B cell (primary cell): ENCODE measurements at regions not wholly inside any gene's neighbourhood (a gene's known extent, or its start where the extent isn't known, plus 50 kb on each side); places are given as distances from the start of the nearest gene placed in this dataset.

Experiments
- CTCF ChIP-seq: fragments of 200-600 bp; IDR thresholded peaks from one replicate; pipeline ENCODE4 v1.8.0; 2022; ENCODE audit warnings: antibody characterized with exemption, mild to moderate bottlenecking
- EZH2 ChIP-seq: IDR thresholded peaks from 2 replicates; pipeline ENCODE4 v1.6.1; 2012; ENCODE audit warnings: borderline replicate concordance, low read depth, mild to moderate bottlenecking, moderate library complexity, low read length; ENCODE audit not compliant: insufficient read depth, poor library complexity, severe bottlenecking

GRCh38 chr13:90968166-90968904, 379.2 kb upstream of the MIR17HG start:
- TF ChIP-seq CTCF (no peak), EZH2 (no peak)
